GM12878 (cell line): ENCODE measurements at regions not wholly inside any gene's neighbourhood (a gene's known extent, or its start where the extent isn't known, plus 50 kb on each side); places are given as distances from the start of the nearest gene placed in this dataset.

Experiments used
- ATAC-seq: fragments of 200-7000 bp; cut with Tn5 transposase; 3 replicates; pipeline ENCODE4 v1.9.1; 2020; ENCODE audit warnings: mild to moderate bottlenecking, moderate library complexity
- BruUV-seq: library from RNA; stranded (reverse); fragments of 400-500 nt; replicated peaks from 2 replicates; lab custom pipeline; 2021; lab: Mats Ljungman, UMichigan
- CTCF ChIA-PET: fragments of 300-600 bp; sonication (Branson Sonifier 250); formaldehyde crosslinking; extraction: SDS; loops from one replicate; lab custom pipeline; 2021; ENCODE audit warnings: inconsistent platforms; lab: Yijun Ruan, JAX
- POLR2A ChIA-PET: fragments of 350-600 bp; formaldehyde crosslinking; extraction: SDS; loops from one replicate; lab custom pipeline; 2021; ENCODE audit warnings: inconsistent platforms; lab: Charles Lee
- RAD21 ChIA-PET: fragments of 300-600 bp; sonication (Branson Sonifier 250); formaldehyde crosslinking; loops from one replicate; lab custom pipeline; 2023; ENCODE audit warnings: antibody characterized with exemption; ENCODE audit not compliant: unreplicated experiment; lab: Charles Lee
- SMC1A ChIA-PET: fragments of 300-600 bp; sonication (Branson Sonifier 250); formaldehyde crosslinking; loops from one replicate; lab custom pipeline; 2023; ENCODE audit not compliant: unreplicated experiment, uncharacterized antibody; lab: Charles Lee
- DNase-seq: peaks from one replicate; pipeline ENCODE4 v3.0.0-alpha.2; 2011; ENCODE audit warnings: low read depth, low spot score
- FAIRE-seq: peaks from 3 replicates; lab custom pipeline; 2011; peaks lifted over from hg19 to GRCh38; lab: Jason Lieb, UNC
- H2AFZ ChIP-seq: 2 replicates; pipeline ENCODE4 v1.6.0; 2011; ENCODE audit warnings: low read depth, low read length, control low read depth; ENCODE audit not compliant: control insufficient read depth
- H3K27ac ChIP-seq: 2 replicates; pipeline ENCODE4 v1.5.1; 2011; ENCODE audit warnings: control low read depth; ENCODE audit not compliant: control insufficient read depth, insufficient read depth
- H3K27me3 ChIP-seq, 2 experiments: replicated peaks in 1 of 2; 2 replicates each; pipeline versions ENCODE4 v1.6.0 to v1.6.1; 2011; ENCODE audit warnings: low read length in 1 of 2; ENCODE audit not compliant: control insufficient read depth in 2 of 2, insufficient read depth in 2 of 2
- H3K36me3 ChIP-seq, 2 experiments: 2 replicates each; pipeline ENCODE4 v1.5.1; 2011; ENCODE audit warnings: low read length in 1 of 2; ENCODE audit not compliant: control insufficient read depth in 2 of 2, insufficient read depth in 2 of 2
- H3K4me1 ChIP-seq: 2 replicates; pipeline ENCODE4 v1.6.1; 2011; ENCODE audit warnings: mild to moderate bottlenecking, low read length, moderate library complexity, mixed read lengths; ENCODE audit not compliant: control insufficient read depth, insufficient read depth
- H3K4me2 ChIP-seq: 2 replicates; pipeline ENCODE4 v1.6.0; 2011; ENCODE audit warnings: control low read depth; ENCODE audit not compliant: control insufficient read depth, insufficient read depth
- H3K4me3 ChIP-seq: fragments of 200-600 bp; sonication (generic); 2 replicates; pipeline ENCODE4 v1.5.1; 2016
- H3K79me2 ChIP-seq: 2 replicates; pipeline ENCODE4 v1.6.0; 2011; ENCODE audit warnings: low read length; ENCODE audit not compliant: control insufficient read depth, insufficient read depth
- H3K9ac ChIP-seq: 2 replicates; pipeline ENCODE4 v1.8.0; 2011; ENCODE audit warnings: low read length, control low read depth, mixed read lengths; ENCODE audit not compliant: control insufficient read depth, insufficient read depth
- H3K9me3 ChIP-seq: replicated peaks from 3 replicates; pipeline ENCODE4 v1.5.1; 2011; ENCODE audit warnings: mild to moderate bottlenecking, low read length; ENCODE audit not compliant: control insufficient read depth, insufficient read depth
- H4K20me1 ChIP-seq: 2 replicates; pipeline ENCODE4 v1.6.0; 2011; ENCODE audit not compliant: control insufficient read depth, insufficient read depth
- BACH1 ChIP-seq: fragments of 450-650 bp; IDR thresholded peaks from 2 replicates; pipeline ENCODE4 v1.6.1; 2017; ENCODE audit warnings: mild to moderate bottlenecking, borderline replicate concordance
- BCL11A ChIP-seq: IDR thresholded peaks from 2 replicates; pipeline ENCODE4 v1.6.1; 2011; ENCODE audit warnings: low read depth, low read length
- CBFB ChIP-seq: IDR thresholded peaks from 2 replicates; pipeline ENCODE4 v1.6.1; 2016; ENCODE audit warnings: antibody characterized with exemption, low read depth
- CREB1 ChIP-seq: IDR thresholded peaks from 2 replicates; pipeline ENCODE4 v1.6.1; 2012; ENCODE audit warnings: low read depth, mild to moderate bottlenecking, inconsistent platforms
- EZH2 ChIP-seq: IDR thresholded peaks from 2 replicates; pipeline ENCODE4 v1.6.1; 2012; ENCODE audit warnings: low read depth, mild to moderate bottlenecking, control low read depth, inconsistent platforms, low read length, borderline replicate concordance; ENCODE audit not compliant: control insufficient read depth
- MTA2 ChIP-seq: fragments of 450-650 bp; IDR thresholded peaks from 2 replicates; pipeline ENCODE4 v1.6.1; 2016; ENCODE audit warnings: low read depth, mild to moderate bottlenecking, moderate library complexity
- MYB ChIP-seq: fragments of 150-350 bp; IDR thresholded peaks from 2 replicates; pipeline ENCODE4 v1.6.1; 2014; ENCODE audit warnings: mild to moderate bottlenecking, low read depth, low read length, borderline replicate concordance
- NFIC ChIP-seq: IDR thresholded peaks from 2 replicates; pipeline ENCODE4 v1.6.1; 2012; ENCODE audit warnings: low read depth, mild to moderate bottlenecking, inconsistent platforms, low read length, moderate library complexity
- NR2C2 ChIP-seq: IDR thresholded peaks from 2 replicates; pipeline ENCODE4 v1.6.1; 2011; ENCODE audit warnings: borderline replicate concordance, low read depth; ENCODE audit not compliant: control insufficient read depth, insufficient read length
- PAX5 ChIP-seq: IDR thresholded peaks from 2 replicates; pipeline ENCODE4 v1.6.1; 2011; ENCODE audit warnings: low read depth, low read length, borderline replicate concordance
- PBX3 ChIP-seq: IDR thresholded peaks from 2 replicates; pipeline ENCODE4 v1.6.1; 2011; ENCODE audit warnings: mild to moderate bottlenecking, low read depth, low read length, moderate library complexity; ENCODE audit not compliant: insufficient replicate concordance
- PML ChIP-seq: IDR thresholded peaks from 2 replicates; pipeline ENCODE4 v1.6.1; 2012; ENCODE audit warnings: low read length, inconsistent platforms
- SIN3A ChIP-seq: IDR thresholded peaks from 2 replicates; pipeline ENCODE4 v1.6.1; 2012; ENCODE audit warnings: low read depth, low read length, improper control_type of control experiment
- SP1 ChIP-seq: IDR thresholded peaks from one replicate; pipeline ENCODE4 v1.6.1; 2011; ENCODE audit warnings: low read depth, low read length
- SREBF2 ChIP-seq: IDR thresholded peaks from 2 replicates; pipeline ENCODE4 v1.6.1; 2012; ENCODE audit warnings: mild to moderate bottlenecking, low read length
- USF2 ChIP-seq: IDR thresholded peaks from 2 replicates; pipeline ENCODE4 v1.6.1; 2011; ENCODE audit warnings: low read depth, low read length, improper control_type of control experiment, borderline replicate concordance
- WGBS: methylation state at CpG from one replicate; pipeline ENCODE4 v1.1.6; 2016; ENCODE audit warnings: low lambda C conversion rate; ENCODE audit not compliant: insufficient replicate concordance, insufficient coverage; ENCODE audit errors: missing lambda C conversion rate; 5-methylcytosine and 5-hydroxymethylcytosine counted together
- in situ Hi-C: fragments of 300-500 bp; cut with MboI; formaldehyde crosslinking; loops from 9 replicates; pipeline ENCODE4 v1.14.3; 2018; ENCODE audit warnings: mixed read lengths
- intact Hi-C: fragments of 100-400 bp; cut with micrococcal nuclease; formaldehyde crosslinking; loops from one replicate; pipeline ENCODE4 v1.14.2; 2022; ENCODE audit not compliant: unreplicated experiment

GRCh38 chr2:122105877-122106206 lies 350.4 kb downstream of the TSN start:
- BruUV-seq: no TSS peak
- ATAC-seq (no peak), FAIRE-seq (no peak), DNase-seq (no peak)
- no peaks in the 10 kb centered on the region for H3K4me1 ChIP-seq
- H2AFZ ChIP-seq: no peak overlapping the region
- RAD21 ChIA-PET: no interaction called here
- POLR2A ChIA-PET: no interaction called here
- intact Hi-C loops: no loop called here
- H4K20me1 ChIP-seq: no peaks in the 10 kb centered on the region
- H3K4me2 ChIP-seq: no peak overlapping the region
- CTCF ChIA-PET: interaction anchor here (0.6 kb wide), 1 partner anchor 937 kb away, joined by 4 read pairs; no protein-coding TSS in a partner anchor
- H3K36me3 ChIP-seq: no peaks in the 10 kb centered on the region
- no peaks in the 10 kb centered on the region for H3K79me2 ChIP-seq
- SMC1A ChIA-PET: no interaction called here
- no peaks in the 10 kb centered on the region; a peak in 1 of 4 replicates for H3K27me3 ChIP-seq
- 8% methylated on average over 3 of the region's 3 CpGs for WGBS
- H3K4me3 ChIP-seq: no peak overlapping the region
- no peak overlapping the region for H3K27ac ChIP-seq
- no peaks in the 10 kb centered on the region for H3K9me3 ChIP-seq
- in situ Hi-C loops: no loop called here
- H3K9ac ChIP-seq: no peak overlapping the region
- TF ChIP-seq NFIC: no peak

- no peak overlapping the region for H3K27ac ChIP-seq
- TF ChIP-seq SP1 (no peak), MYB (no peak), EZH2 (no peak), NR2C2 (no peak), MTA2 (no peak), BACH1 (no peak), PML (no peak), CREB1 (no peak), CBFB (no peak), PAX5 (no peak), SREBF2 (no peak), SIN3A (no peak), BCL11A (no peak), PBX3 (no peak), USF2 (no peak)
- TF ChIP-seq, all 136 proteins: peak for 0
- BruUV-seq: no TSS peak
Observed at GRCh38 chr2:122108186-122108585, 352.7 kb downstream of the TSN start.

More at GRCh38 chr2:122108186-122108585, 352.7 kb downstream of the TSN start:
- ChIA-PET POLR2A (no interaction called here), SMC1A (interaction anchor here (0.9 kb wide), 1 partner anchor 877 kb away, joined by 3 read pairs; no protein-coding TSS in a partner anchor), CTCF (no interaction called here), RAD21 (no interaction called here)
- Histone ChIP-seq H3K36me3 (no peaks in the 10 kb centered on the region), H3K4me3 (no peak overlapping the region), H3K4me2 (no peak overlapping the region), H3K4me1 (no peaks in the 10 kb centered on the region), H4K20me1 (peaks cover 3% of the 10 kb centered on the region; the same call in 1 of the 2 replicates), H2AFZ (no peak overlapping the region), H3K27me3 (peaks cover 0 to 3% of the 10 kb centered on the region in 2 experiments; a peak in 1 of 4 replicates), H3K79me2 (no peaks in the 10 kb centered on the region), H3K9me3 (no peaks in the 10 kb centered on the region), H3K9ac (no peak overlapping the region)
- FAIRE-seq (no peak), ATAC-seq (no peak), DNase-seq (no peak)
- intact Hi-C loops (no loop called here), in situ Hi-C loops (no loop called here)
- WGBS: 6% methylated on average over 1 of the region's 1 CpG
